ENCODE measurements at regions not wholly inside any gene's neighbourhood (a gene's known extent, or its start where the extent isn't known, plus 50 kb on each side); places are given as distances from the start of the nearest gene placed in this dataset.

GRCh38 chr15:62840526-62841268, 201.8 kb upstream of the TPM1 start:
- no peak for DNase-seq (ENCODE audit: low spot score)

- DNase-seq (ENCODE audit: low spot score) = no peak
Measured at GRCh38 chr15:62841269-62841628, 201.3 kb upstream of the TPM1 start.

- DNase-seq (ENCODE audit: low spot score) = no peak
Measured at GRCh38 chr15:62841891-62842559, 200.5 kb upstream of the TPM1 start.

- DNase-seq (ENCODE audit: low spot score) = no peak
Measured at GRCh38 chr15:62843311-62843710, 199.2 kb upstream of the TPM1 start.

- DNase-seq (ENCODE audit: low spot score) = no peak
Measured at GRCh38 chr15:62844564-62845240, 197.8 kb upstream of the TPM1 start.

GRCh38 chr15:62845241-62846126, 197.1 kb upstream of the TPM1 start:
- DNase-seq (ENCODE audit: low spot score) = no peak

GRCh38 chr15:62846131-62846804, 196.3 kb upstream of the TPM1 start:
- DNase-seq (ENCODE audit: low spot score) = no peak

GRCh38 chr15:62846805-62847495, 195.6 kb upstream of the TPM1 start:
- no peak for DNase-seq (ENCODE audit: low spot score)

GRCh38 chr15:62847900-62848489, 194.6 kb upstream of the TPM1 start:
- DNase-seq (ENCODE audit: low spot score) = peak; percentile 30

GRCh38 chr15:62848632-62849050, 193.9 kb upstream of the TPM1 start:
- no peak for DNase-seq (ENCODE audit: low spot score)

GRCh38 chr15:62849316-62850106, 193.0 kb upstream of the TPM1 start:
- DNase-seq (ENCODE audit: low spot score) = no peak

- DNase-seq (ENCODE audit: low spot score) = no peak
Measured at GRCh38 chr15:62850318-62850717, 192.2 kb upstream of the TPM1 start.

GRCh38 chr15:62850791-62851291, 191.7 kb upstream of the TPM1 start:
- DNase-seq (ENCODE audit: low spot score) = peak; percentile 17

- DNase-seq (ENCODE audit: low spot score) = no peak
Measured at GRCh38 chr15:62853114-62853840, 189.3 kb upstream of the TPM1 start.

GRCh38 chr15:62853841-62854225, 188.7 kb upstream of the TPM1 start:
- no peak for DNase-seq (ENCODE audit: low spot score)

- DNase-seq (ENCODE audit: low spot score) = no peak
Measured at GRCh38 chr15:62854420-62855084, 188.0 kb upstream of the TPM1 start.

GRCh38 chr15:62855085-62855476, 187.5 kb upstream of the TPM1 start:
- no peak for DNase-seq (ENCODE audit: low spot score)
